NB4 (cell line): ENCODE measurements at regions not wholly inside any gene's neighbourhood (a gene's known extent, or its start where the extent isn't known, plus 50 kb on each side); places are given as distances from the start of the nearest gene placed in this dataset.

Experiments
- CTCF ChIP-seq: IDR thresholded peaks from one replicate; pipeline ENCODE4 v1.5.1; 2012; ENCODE audit warnings: low read depth, low read length
- MAX ChIP-seq: IDR thresholded peaks from 2 replicates; pipeline ENCODE4 v1.6.1; 2011; ENCODE audit warnings: low read depth, low read length
- MYC ChIP-seq: IDR thresholded peaks from 2 replicates; pipeline ENCODE4 v1.6.1; 2011; ENCODE audit warnings: low read depth, low read length
- POLR2A ChIP-seq: IDR thresholded peaks from 2 replicates; pipeline ENCODE4 v1.6.1; 2011; ENCODE audit warnings: mild to moderate bottlenecking; ENCODE audit not compliant: insufficient read length; ENCODE audit errors: extremely low read depth

- TF ChIP-seq CTCF (no peak), POLR2A (no peak), MAX (no peak), MYC (no peak)
Measured at GRCh38 chr11:11076879-11077278, 219.0 kb upstream of the ZBED5 start.
